GM18868 (cell line): ENCODE measurements at regions not wholly inside any gene's neighbourhood (a gene's known extent, or its start where the extent isn't known, plus 50 kb on each side); places are given as distances from the start of the nearest gene placed in this dataset.
"Not testable (repeated sequence)": the region's sequence is repeated elsewhere in the genome, so short reads cannot be mapped to it uniquely, and the experiment has no call there.

Experiments used
- ATAC-seq: cut with Tn5 transposase; IDR thresholded peaks from one replicate; pipeline ENCODE4 v1.9.1; 2021; ENCODE audit warnings: mild to moderate bottlenecking, moderate library complexity; ENCODE audit not compliant: unreplicated experiment

GRCh38 chr10:85420501-85421191 is 945.9 kb downstream of the GRID1 start:
- no peak for ATAC-seq

GRCh38 chr10:85421421-85421820 is 945.2 kb downstream of the GRID1 start:
- ATAC-seq: no peak

GRCh38 chr10:85429126-85429525 is 937.5 kb downstream of the GRID1 start:
- ATAC-seq: no peak

GRCh38 chr10:85430991-85431390 is 935.6 kb downstream of the GRID1 start:
- ATAC-seq: no peak

GRCh38 chr10:85433248-85433647 is 933.3 kb downstream of the GRID1 start:
- no peak for ATAC-seq

DNA sequence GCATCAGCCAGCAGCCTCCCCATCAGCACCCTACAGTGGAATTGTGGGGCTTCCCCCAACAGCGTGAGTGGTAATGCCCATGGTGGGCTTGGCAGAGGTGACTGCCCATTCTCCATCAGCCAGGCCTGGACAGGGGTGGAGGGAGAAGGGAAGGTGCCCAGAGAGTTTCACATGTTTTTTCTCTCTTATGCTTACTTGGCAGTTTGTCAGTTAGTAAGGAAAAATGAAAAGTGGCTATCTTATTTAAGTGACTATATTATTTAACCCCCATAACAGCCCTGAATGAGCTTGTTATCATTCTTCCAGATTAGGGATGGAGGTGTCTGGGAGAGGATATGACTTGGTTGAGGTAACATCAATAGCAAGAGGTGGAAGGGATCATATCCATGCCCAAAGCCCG is 921.7 kb downstream of the GRID1 start:
- ATAC-seq: no peak

GRCh38 chr10:85445702-85446101 is 920.9 kb downstream of the GRID1 start:
- no peak for ATAC-seq

DNA sequence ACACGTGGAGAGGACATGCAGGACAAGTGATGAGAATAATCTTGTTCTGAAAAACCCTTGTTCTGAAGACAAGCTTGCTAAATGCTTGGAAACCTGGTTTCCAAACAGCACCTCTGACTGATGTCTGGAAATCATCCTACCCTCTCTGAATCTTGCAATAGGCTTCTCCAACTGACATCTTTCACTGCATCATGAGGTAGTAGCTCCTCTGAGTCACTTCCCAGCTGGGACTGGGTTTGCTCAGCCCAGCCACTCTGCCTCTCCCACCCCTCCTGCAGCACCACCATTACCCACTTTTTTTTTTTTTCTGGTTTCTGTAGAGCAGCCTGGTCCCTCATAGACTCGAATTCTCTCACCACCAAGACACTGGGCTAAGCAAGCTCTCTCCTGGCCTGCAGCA is 919.8 kb downstream of the GRID1 start:
- no peak for ATAC-seq

DNA sequence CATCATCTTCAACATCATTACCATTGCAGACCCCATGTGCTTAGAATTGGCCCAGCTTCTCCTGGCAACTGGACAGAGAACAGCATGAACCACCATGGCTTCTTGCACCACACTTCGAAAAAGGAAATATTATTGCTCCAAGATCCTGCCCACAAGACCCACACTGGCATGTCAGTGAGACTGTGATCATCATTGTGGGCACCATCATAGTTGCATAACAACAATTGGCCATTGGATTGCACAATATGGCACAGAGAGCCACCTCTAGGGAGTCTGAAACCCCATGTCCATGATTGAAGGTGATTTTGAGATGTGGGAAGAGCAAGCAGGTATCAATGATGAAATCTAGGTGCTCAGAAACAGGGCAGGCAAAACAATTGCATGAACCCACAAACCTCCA is 918.9 kb downstream of the GRID1 start:
- no peak for ATAC-seq

DNA sequence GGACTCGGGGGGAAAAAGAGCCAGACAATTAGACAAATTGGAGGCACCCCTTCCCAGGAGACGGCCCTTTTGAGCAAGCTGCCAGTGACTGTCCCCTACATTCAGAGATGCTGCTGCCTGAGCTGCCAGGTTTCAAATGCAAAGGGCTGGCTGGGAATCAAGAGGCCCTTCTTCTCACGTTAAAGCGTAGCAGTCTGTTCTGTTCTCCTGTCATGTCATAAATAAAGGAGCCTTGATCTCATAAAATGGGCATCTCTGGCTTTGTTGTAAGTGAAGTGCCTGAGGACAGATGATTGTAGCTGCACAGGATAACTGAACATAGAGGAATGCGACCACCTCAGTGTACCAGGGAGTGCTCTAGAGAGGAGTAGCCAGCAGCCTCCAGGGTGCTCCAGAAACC is 917.9 kb downstream of the GRID1 start:
- no peak for ATAC-seq

DNA sequence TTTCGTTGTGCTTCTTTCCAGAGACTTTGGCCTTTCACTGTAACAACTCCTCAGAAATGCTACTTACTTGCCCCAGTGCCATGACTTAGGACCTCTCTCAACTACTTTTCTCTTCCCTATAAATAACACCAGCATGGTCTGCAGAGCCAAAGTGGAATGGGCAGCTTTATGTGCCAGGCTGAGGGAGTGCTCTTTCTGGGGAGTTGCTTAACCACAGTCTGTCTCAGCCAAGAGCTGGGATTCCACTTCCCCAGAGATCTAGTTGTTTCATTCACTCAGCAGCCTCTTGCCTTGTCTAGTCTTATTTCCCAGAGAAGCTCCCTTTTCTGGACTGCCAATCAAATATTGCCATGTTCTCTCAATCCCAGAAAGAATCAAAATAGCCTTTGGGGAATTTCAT is 912.2 kb downstream of the GRID1 start:
- no peak for ATAC-seq

DNA sequence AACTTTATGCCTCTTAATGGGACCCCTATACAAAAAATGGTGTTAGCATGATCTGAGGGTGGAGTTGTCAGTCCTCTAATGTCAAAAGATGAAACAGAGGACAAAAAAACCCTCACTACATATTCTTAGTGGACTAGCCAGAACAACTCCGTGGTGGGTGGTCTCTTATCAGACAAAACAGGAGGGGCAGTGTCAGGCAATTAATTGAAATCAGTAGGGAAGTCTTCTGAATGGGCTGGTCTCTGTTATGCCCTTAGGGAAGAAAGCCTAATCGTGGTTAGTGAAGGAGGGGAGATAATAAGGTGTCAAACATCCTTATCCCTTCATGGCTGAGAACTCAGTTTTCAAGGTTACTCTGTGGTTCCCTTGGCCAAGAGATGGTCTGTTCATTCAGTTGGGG is 909.4 kb downstream of the GRID1 start:
- no peak for ATAC-seq

DNA sequence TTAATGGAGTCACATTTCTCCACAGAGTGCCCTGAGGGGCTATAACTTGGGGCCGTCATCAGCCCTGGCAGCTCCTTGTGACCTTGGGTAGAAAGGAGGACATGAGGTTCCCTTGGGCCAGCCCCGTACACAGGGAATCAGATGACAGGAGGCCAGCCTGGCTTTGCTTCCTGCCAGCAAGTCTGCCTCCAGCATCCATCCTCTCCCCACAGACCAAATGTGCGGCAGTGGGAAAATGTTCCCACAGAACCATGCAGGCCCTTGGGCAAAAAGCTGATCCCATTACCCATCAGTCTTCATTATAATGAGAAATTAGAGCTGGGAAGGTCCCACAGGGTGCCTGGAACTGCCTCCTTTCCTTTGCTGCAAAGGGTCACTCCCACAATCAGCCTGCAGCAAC is 908.3 kb downstream of the GRID1 start:
- ATAC-seq: no peak

GRCh38 chr10:85459906-85460305 is 906.7 kb downstream of the GRID1 start:
- ATAC-seq: no peak

DNA sequence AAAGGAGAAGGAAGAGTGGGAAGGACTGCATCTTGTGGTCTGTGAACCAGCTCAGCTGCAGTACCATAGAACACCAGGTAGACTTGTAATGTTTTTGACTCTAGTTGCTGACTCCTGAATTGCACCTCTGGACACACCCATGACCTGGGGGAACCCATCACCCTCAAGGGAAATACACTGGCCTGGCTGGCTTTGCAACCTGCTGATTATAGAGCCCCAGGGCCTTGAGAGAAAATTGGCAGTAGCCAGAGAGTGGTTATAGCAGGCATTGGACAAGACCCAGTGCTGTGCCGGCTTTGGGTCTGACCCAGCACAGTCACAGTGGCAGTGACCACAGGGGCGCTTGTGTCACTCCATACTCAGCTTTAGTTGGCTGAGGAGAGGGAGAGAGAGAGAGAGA is 902.3 kb downstream of the GRID1 start:
- ATAC-seq: no peak

DNA sequence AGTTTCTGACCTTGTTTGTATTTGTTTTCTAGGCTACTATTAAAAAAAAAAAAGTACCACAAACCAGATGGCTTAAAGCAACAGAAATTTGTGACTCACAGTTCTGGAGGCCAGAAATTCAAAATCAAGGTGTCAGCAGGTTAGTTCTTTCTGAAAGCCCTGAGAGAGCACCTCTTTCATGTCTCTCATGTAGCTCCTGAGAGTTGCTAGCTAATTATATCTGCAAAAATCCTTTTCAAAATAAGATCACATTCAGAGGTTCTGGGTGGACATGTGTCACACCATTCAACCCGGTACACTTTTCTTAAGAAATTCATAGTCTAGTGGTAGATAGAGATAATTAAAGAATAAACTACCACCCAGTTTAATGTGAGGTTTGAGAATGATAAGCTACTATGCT is 888.6 kb downstream of the GRID1 start:
- ATAC-seq: no peak

GRCh38 chr10:85490431-85490830 is 876.2 kb downstream of the GRID1 start:
- ATAC-seq: no peak

DNA sequence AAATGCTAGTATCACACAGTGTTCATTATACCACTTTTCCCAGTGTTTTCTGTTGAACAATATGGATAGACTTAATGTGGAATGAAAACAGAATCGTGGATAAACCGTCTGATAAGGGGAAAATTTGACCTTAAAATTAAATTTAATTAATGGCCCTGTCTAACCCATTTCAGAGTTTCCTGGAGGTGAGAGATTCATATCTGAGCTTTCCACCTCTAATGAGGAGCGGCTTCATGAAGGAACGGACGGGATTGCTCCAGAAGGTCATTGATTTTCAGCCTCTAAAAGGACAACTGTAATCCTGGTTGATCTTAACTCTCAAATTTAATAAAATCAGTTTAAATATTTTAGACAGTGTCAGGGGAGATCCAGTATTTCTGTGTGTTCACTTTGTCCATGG is 874.9 kb downstream of the GRID1 start:
- ATAC-seq: no peak

GRCh38 chr10:85492684-85493083 is 873.9 kb downstream of the GRID1 start:
- no peak for ATAC-seq

DNA sequence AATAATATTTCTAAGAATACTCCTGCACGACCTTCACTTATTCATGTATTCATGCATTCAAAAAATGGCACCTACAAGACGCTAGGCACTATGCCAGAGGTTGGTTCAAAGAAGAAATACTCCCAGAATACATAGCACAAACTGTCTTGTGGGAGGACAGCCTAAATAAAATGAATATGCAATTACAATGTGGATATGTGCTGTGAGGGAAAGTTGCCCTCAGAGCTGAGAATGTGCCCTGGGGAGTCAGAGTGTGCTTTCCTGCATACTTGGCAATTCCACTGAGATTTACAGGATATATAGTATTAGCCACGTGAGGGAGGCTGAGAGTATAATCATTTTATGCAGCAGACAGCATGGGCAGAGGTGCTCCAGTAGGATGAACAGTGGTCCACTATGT is 872.9 kb downstream of the GRID1 start:
- ATAC-seq: no peak

GRCh38 chr10:85504641-85505040 is 862.0 kb downstream of the GRID1 start:
- not testable (repeated sequence) for ATAC-seq

GRCh38 chr10:85508159-85508558 is 858.4 kb downstream of the GRID1 start:
- ATAC-seq: no peak

GRCh38 chr10:85510682-85511081 is 855.9 kb downstream of the GRID1 start:
- no peak for ATAC-seq
